ENCODE measurements at regions not wholly inside any gene's neighbourhood (a gene's known extent, or its start where the extent isn't known, plus 50 kb on each side); places are given as distances from the start of the nearest gene placed in this dataset.

DNA sequence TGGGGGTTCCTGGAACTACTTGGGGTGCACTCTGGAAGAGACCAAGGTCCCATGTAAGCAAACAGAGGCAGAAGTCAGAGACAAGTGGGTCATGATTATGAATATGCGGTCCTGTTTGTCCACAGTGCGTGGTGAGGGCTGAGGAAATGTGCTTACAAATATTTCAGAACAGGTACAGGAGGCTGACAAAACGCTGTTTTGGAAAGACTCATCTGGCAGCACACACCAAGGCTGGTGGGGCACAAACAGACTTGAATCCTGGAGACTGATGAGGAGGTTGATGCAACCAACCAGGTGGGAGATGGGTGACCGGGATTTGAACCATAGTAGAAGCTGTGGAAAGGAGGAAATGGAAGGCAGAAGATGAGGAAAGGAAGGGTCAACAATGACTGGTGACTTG is 83.8 kb downstream of the ADRB2 start:
- CTCF ChIA-PET = interaction anchor here (0.8 to 2.2 kb wide), 5 partner anchors 47 to 205 kb away, joined by 4 to 7 read pairs (median 5); no protein-coding TSS in a partner anchor
- H3K4me1 ChIP-seq = peaks cover 37% of the 10 kb centered on the region
- H3K27ac ChIP-seq = peak overlapping the region in 1 of 2 experiments; percentile 59; a peak in 2 of 6 replicates
- TF ChIP-seq CEBPB (IDR thresholded peaks at IDR 0.05) (no peak), KDM1A (IDR thresholded peaks at IDR 0.05; ENCODE audit: low read depth) (no peak), NPAS2 (CRISPR knock-in tag; IDR thresholded peaks at IDR 0.05; ENCODE audit: borderline replicate concordance) (no peak), JUN (IDR thresholded peaks at IDR 0.05) (no peak), CBX2 (IDR thresholded peaks at IDR 0.05; ENCODE audit: borderline replicate concordance, low read depth) (no peak), POLR2A (IDR thresholded peaks at IDR 0.05; ENCODE audit: low read length) (no peak), HOXA7 (CRISPR knock-in tag; IDR thresholded peaks at IDR 0.05) (no peak), EHF (CRISPR knock-in tag; IDR thresholded peaks at IDR 0.05) (no peak), ESRRA (IDR thresholded peaks at IDR 0.05; ENCODE audit: borderline replicate concordance, low read length) (no peak), HOXB13 (CRISPR knock-in tag; IDR thresholded peaks at IDR 0.05; ENCODE audit: low read depth) (no peak), NR3C1 (IDR thresholded peaks at IDR 0.05) (no peak), SREBF2 (IDR thresholded peaks at IDR 0.05) (no peak), TFCP2L1 (CRISPR knock-in tag; IDR thresholded peaks at IDR 0.05) (no peak), HEYL (CRISPR knock-in tag; IDR thresholded peaks at IDR 0.05) (no peak)
- TF ChIP-seq, protein P1, sequence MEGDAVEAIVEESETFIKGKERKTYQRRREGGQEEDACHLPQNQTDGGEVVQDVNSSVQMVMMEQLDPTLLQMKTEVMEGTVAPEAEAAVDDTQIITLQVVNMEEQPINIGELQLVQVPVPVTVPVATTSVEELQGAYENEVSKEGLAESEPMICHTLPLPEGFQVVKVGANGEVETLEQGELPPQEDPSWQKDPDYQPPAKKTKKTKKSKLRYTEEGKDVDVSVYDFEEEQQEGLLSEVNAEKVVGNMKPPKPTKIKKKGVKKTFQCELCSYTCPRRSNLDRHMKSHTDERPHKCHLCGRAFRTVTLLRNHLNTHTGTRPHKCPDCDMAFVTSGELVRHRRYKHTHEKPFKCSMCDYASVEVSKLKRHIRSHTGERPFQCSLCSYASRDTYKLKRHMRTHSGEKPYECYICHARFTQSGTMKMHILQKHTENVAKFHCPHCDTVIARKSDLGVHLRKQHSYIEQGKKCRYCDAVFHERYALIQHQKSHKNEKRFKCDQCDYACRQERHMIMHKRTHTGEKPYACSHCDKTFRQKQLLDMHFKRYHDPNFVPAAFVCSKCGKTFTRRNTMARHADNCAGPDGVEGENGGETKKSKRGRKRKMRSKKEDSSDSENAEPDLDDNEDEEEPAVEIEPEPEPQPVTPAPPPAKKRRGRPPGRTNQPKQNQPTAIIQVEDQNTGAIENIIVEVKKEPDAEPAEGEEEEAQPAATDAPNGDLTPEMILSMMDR (IDR thresholded peaks at IDR 0.05) = no peak
- TF ChIP-seq, protein P2, sequence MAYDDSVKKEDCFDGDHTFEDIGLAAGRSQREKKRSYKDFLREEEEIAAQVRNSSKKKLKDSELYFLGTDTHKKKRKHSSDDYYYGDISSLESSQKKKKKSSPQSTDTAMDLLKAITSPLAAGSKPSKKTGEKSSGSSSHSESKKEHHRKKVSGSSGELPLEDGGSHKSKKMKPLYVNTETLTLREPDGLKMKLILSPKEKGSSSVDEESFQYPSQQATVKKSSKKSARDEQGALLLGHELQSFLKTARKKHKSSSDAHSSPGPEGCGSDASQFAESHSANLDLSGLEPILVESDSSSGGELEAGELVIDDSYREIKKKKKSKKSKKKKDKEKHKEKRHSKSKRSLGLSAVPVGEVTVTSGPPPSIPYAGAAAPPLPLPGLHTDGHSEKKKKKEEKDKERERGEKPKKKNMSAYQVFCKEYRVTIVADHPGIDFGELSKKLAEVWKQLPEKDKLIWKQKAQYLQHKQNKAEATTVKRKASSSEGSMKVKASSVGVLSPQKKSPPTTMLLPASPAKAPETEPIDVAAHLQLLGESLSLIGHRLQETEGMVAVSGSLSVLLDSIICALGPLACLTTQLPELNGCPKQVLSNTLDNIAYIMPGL (CRISPR knock-in tag; IDR thresholded peaks at IDR 0.05; ENCODE audit: borderline replicate concordance) = no peak
- no peak for ATAC-seq
- FAIRE-seq = no peak
- no peaks in the 10 kb centered on the region for H3K9me3 ChIP-seq
- H3K4me2 ChIP-seq = 0 out of 3 replicates have a peak overlapping the region, but pooled peaks have one; percentile 2
- no peak for DNase-seq (ENCODE audit: low read depth in 1 of 2, low spot score in 1 of 2)
- no peak overlapping the region for H3K4me3 ChIP-seq
- 79% methylated on average over 4 of the region's 4 CpGs for WGBS (ENCODE audit: missing lambda C conversion rate)
- POLR2A ChIA-PET = no interaction called here

DNA sequence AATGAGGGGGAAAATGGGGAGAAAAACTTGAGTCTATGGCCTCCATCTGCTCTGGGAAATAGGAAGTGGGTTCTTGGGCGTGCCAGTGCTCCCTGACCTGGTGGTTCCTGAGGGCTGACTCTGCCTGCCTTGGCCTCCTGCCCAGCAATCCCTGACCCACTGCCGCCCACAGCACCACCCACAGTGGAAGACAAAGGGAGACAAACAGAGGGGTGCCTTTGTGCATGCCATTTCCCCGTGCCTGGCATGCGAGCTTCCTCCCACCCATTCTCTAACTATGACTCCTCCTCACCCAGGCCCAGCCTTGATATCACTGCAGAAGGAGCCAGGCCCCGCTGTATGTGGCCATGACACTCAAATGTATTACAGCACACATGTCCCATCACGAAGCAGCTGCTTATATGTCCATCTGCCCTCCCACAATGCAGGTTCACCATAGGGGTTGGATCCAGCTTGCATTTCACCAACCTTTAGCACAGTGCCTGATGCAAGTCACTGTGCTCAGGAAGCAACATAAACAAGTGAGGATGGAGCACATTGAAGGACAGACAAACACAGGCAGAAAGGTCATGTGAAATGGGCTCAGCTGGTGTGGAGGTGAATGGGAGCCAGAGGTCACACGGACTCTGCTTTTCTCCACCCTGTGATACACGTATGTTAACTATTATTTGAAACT is 84.4 kb downstream of the ADRB2 start:
- no peak overlapping the region for H3K4me3 ChIP-seq
- POLR2A ChIA-PET = no interaction called here
- CTCF ChIA-PET = interaction anchor here (0.7 to 3.5 kb wide), 8 partner anchors 40 to 204 kb away, joined by 3 to 18 read pairs (median 6); no protein-coding TSS in a partner anchor
- TF ChIP-seq FOSL2 (IDR thresholded peaks at IDR 0.05) (no peak), FOSL2 (CRISPR knock-in tag; IDR thresholded peaks at IDR 0.05) (0 out of 2 replicates have a peak, but pooled peaks have one; percentile 8), HDAC2 (IDR thresholded peaks at IDR 0.05) (no peak)
- FAIRE-seq (no peak), ATAC-seq (peak in 1 of 2 experiments; percentile 22; a peak in 3 of 6 replicates), DNase-seq (ENCODE audit: low read depth in 1 of 2, low spot score in 1 of 2) (peak in 1 of 2 experiments; percentile 44)
- peak overlapping the region in 1 of 2 experiments; percentile 59; a peak in 2 of 6 replicates for H3K27ac ChIP-seq
- H3K9me3 ChIP-seq = no peaks in the 10 kb centered on the region
- peaks cover 37% of the 10 kb centered on the region for H3K4me1 ChIP-seq
- WGBS (ENCODE audit: missing lambda C conversion rate) = 39% methylated on average over 8 of the region's 8 CpGs
- 0 out of 3 replicates have a peak overlapping the region, but pooled peaks have one; percentile 2 for H3K4me2 ChIP-seq

DNA sequence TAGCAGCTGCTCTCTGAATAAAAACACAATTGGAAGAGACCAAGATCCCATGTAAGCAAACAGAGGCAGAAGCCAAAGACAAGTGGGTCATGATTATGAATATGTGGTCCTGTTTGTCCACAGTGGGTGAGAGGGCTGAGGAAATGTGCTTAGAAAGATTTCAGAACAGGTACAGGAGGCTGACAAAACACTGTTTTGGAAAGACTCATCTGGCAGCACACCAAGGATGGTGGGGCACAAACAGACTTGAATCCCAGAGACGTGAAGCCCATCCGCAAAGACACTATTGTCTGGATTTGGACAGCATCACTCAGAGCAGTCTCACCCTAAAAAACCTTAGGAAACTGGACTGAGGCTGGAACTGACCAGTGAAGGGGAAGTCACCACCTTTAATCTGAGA is 85.0 kb downstream of the ADRB2 start:
- DNase-seq (ENCODE audit: low read depth in 1 of 2, low spot score in 1 of 2) = no peak
- no peak for FAIRE-seq
- H3K4me2 ChIP-seq = no peak overlapping the region
- H3K27ac ChIP-seq = peak overlapping the region in 1 of 2 experiments; percentile 59; a peak in 2 of 6 replicates
- whole genome bisulfite sequencing (ENCODE audit: missing lambda C conversion rate) = 89% methylated on average over 2 of the region's 2 CpGs
- H3K9me3 ChIP-seq = no peaks in the 10 kb centered on the region
- TF ChIP-seq EHMT2 (IDR thresholded peaks at IDR 0.05; ENCODE audit: low read depth) (no peak), SMC3 (IDR thresholded peaks at IDR 0.05) (no peak), CHD4 (IDR thresholded peaks at IDR 0.05; ENCODE audit: borderline replicate concordance) (no peak), GATA3 (IDR thresholded peaks at IDR 0.05; ENCODE audit: borderline replicate concordance) (no peak), ESRRA (IDR thresholded peaks at IDR 0.05; ENCODE audit: borderline replicate concordance, low read length) (no peak), JUN (IDR thresholded peaks at IDR 0.05) (no peak), HOXB13 (CRISPR knock-in tag; IDR thresholded peaks at IDR 0.05; ENCODE audit: low read depth) (no peak), PHF8 (IDR thresholded peaks at IDR 0.05; ENCODE audit: borderline replicate concordance, low read depth) (no peak), NR3C1 (IDR thresholded peaks at IDR 0.05) (no peak), KDM5A (IDR thresholded peaks at IDR 0.05) (no peak), MAZ (IDR thresholded peaks at IDR 0.05; ENCODE audit: borderline replicate concordance, low read depth, low read length) (no peak), EHF (CRISPR knock-in tag; IDR thresholded peaks at IDR 0.05) (no peak)
- TF ChIP-seq, protein P3, sequence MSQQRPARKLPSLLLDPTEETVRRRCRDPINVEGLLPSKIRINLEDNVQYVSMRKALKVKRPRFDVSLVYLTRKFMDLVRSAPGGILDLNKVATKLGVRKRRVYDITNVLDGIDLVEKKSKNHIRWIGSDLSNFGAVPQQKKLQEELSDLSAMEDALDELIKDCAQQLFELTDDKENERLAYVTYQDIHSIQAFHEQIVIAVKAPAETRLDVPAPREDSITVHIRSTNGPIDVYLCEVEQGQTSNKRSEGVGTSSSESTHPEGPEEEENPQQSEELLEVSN (IDR thresholded peaks at IDR 0.05; ENCODE audit: borderline replicate concordance, low read depth) = no peak
- TF ChIP-seq, protein P4, sequence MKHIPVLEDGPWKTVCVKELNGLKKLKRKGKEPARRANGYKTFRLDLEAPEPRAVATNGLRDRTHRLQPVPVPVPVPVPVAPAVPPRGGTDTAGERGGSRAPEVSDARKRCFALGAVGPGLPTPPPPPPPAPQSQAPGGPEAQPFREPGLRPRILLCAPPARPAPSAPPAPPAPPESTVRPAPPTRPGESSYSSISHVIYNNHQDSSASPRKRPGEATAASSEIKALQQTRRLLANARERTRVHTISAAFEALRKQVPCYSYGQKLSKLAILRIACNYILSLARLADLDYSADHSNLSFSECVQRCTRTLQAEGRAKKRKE (CRISPR knock-in tag; IDR thresholded peaks at IDR 0.05; ENCODE audit: low read depth) = no peak
- H3K4me1 ChIP-seq = peaks cover 37% of the 10 kb centered on the region
- H3K4me3 ChIP-seq = no peak overlapping the region
- no peak for ATAC-seq
- ChIA-PET POLR2A (no interaction called here), CTCF (interaction anchor here (0.6 to 4.6 kb wide), 13 partner anchors 39 to 203 kb away, joined by 3 to 46 read pairs (median 6); no protein-coding TSS in a partner anchor)

Measured in A549 (cell line).